ENCODE measurements at regions not wholly inside any gene's neighbourhood (a gene's known extent, or its start where the extent isn't known, plus 50 kb on each side); places are given as distances from the start of the nearest gene placed in this dataset.

DNA sequence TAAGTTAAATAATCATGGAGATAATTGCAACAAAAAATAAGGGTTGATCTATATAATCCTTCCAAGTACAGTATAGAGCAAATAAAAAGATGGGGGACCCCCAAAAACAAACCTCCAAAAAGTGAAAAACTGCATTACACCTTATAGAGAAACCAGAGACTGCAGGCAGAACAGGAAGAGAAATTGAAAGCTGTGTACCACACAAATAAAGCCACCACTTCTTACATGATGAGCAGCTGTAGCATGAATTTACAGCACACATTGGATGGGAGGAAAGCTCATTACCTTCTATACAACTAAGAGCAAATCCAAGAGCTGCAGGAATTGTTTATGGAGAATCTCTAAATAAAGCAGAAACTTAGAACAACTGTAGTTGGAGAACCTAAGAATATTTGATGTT, 152.4 kb upstream of the PDE5A start:
- TF ChIP-seq POLR2A (IDR thresholded peaks at IDR 0.05; ENCODE audit: extremely low read depth, insufficient read length) = no peak
- no peak for TF ChIP-seq MYC (IDR thresholded peaks at IDR 0.05; ENCODE audit: low read depth, low read length)
- TF ChIP-seq, protein P1, sequence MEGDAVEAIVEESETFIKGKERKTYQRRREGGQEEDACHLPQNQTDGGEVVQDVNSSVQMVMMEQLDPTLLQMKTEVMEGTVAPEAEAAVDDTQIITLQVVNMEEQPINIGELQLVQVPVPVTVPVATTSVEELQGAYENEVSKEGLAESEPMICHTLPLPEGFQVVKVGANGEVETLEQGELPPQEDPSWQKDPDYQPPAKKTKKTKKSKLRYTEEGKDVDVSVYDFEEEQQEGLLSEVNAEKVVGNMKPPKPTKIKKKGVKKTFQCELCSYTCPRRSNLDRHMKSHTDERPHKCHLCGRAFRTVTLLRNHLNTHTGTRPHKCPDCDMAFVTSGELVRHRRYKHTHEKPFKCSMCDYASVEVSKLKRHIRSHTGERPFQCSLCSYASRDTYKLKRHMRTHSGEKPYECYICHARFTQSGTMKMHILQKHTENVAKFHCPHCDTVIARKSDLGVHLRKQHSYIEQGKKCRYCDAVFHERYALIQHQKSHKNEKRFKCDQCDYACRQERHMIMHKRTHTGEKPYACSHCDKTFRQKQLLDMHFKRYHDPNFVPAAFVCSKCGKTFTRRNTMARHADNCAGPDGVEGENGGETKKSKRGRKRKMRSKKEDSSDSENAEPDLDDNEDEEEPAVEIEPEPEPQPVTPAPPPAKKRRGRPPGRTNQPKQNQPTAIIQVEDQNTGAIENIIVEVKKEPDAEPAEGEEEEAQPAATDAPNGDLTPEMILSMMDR (IDR thresholded peaks at IDR 0.05; ENCODE audit: low read depth, low read length) = no peak
- TF ChIP-seq, protein P2, sequence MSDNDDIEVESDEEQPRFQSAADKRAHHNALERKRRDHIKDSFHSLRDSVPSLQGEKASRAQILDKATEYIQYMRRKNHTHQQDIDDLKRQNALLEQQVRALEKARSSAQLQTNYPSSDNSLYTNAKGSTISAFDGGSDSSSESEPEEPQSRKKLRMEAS (IDR thresholded peaks at IDR 0.05; ENCODE audit: low read depth, low read length) = no peak
